Activated CD4-positive, alpha-beta T cell treated with anti-CD3 and anti-CD28 coated beads, Interleukin-2, amount 50 U/mL, for 16 hours (primary cell): ENCODE measurements at regions not wholly inside any gene's neighbourhood (a gene's known extent, or its start where the extent isn't known, plus 50 kb on each side); places are given as distances from the start of the nearest gene placed in this dataset.

Source experiments
- DNase-seq: peaks from one replicate; pipeline ENCODE4 v3.0.0-alpha.2; 2020

DNA sequence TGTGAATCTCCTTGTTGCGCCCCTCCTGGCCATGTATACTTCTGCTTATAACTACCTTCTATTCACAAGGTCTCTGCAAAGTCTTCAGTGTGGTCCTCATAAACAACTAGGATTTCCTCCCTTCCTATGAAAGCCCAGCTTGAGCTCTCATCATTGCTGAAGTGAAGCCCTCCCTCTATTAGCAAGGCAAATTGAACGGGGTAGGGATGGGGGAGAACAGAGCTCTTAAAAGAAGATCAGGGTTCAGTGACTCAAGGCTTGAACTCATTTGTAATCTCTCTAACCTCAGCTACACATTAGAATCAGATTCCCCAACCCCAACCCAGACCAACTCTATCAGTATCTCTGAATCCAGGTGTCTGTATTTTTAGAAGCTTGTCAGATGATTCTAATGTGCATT, 88.3 kb upstream of the ST8SIA2 start:
- DNase-seq, result no peak

- DNase-seq, result no peak
These were observed 87.0 kb upstream of the ST8SIA2 start for GRCh38 chr15:92306663-92307062.

DNA sequence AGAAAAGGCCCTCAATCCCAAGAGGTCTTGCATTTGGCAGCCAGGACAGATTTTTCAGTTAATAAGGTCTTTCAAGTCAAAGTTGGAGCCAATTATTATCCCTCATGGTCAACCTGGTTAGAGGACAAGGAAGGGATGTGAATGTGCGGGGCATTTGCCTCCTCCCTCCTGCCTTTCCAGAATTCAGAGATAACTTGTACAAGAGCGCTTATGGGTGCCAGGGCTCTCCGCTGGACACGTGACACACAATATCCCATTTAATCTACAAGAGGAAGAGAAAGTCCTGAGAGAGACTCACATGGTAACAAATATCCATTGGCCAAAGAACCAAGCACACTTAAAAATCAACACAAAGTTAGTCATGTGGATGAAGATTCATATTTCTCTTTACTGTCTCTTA, 78.5 kb upstream of the ST8SIA2 start:
- DNase-seq, result no peak

GRCh38 chr15:92315595-92316211, 78.0 kb upstream of the ST8SIA2 start:
- no peak for DNase-seq

DNA sequence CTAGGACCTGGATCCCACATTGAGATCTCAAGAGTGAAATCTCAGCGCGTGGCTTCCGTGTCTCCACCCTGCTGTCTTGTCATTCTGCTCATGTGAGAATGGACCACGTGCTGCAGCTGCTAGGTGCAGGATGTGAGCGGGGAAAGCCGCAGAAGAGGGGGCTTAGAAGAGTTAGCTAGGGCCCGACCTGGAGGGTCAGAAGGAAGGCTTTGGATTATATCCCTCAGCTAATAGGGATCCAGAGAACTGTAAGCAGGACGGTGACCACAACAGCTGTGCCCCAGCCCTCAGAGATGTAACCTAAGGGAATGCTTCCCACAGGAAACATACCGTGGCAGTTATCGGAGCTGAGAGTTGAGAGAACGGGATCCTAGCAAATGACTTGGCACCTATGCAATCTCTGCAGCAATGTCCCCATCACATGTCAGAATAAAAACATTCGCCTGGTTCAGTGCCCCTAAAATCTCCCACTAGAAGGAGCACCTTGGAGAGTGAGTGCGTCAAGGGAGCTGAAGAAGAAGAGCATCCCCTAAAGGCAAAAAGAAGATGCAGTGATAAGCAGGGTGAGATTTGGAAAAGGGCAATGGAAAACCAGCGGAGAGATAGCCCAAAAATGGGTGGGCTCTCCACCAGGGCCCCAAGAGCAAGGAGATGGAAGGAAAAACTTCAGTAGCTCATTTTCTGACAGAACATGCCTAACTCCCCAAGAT, 76.9 kb upstream of the ST8SIA2 start:
- DNase-seq, result no peak

- no peak for DNase-seq
These were observed 73.5 kb upstream of the ST8SIA2 start for GRCh38 chr15:92320012-92320699.

DNA sequence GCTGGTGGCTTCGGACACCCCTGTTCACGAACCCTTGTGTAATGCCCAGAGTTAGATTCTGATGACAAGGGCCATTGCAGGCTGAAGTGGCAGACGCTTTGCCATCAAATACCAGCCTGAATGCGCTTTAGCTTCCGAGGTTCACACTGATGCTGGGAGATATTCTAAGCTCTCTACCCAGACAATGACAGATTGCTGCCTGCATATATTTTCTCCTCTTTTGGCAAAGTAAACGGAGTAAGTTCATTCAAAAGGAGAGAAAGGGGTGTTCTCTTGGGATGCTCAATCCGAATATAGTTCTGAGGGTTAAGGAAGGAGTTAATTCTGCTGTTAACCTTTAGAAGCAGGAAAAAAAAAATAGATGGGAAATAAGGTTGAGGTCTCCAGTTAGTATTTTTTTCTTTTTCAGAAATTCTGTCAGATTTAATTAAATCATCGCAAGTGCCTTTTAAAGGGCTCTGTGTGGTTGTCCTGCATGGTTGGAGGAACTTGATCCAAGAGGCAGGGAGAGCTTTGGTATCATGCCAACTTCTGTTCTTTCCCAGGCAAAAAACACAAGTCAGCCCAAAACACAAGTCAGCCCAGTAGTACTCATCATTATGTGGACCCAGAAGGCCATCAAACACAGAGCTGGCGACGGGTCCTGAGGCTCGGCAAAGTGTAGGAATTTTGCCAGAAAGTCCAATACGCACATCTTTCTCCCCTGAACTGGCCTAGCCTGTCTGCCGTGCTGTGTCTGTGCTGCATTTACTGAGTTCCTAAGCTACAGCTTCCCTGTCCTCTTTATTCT, 70.9 kb upstream of the ST8SIA2 start:
- no peak for DNase-seq

GRCh38 chr15:92323525-92323924, 70.2 kb upstream of the ST8SIA2 start:
- no peak for DNase-seq

- DNase-seq, result no peak
These were observed 69.3 kb upstream of the ST8SIA2 start for GRCh38 chr15:92324101-92324963.

DNA sequence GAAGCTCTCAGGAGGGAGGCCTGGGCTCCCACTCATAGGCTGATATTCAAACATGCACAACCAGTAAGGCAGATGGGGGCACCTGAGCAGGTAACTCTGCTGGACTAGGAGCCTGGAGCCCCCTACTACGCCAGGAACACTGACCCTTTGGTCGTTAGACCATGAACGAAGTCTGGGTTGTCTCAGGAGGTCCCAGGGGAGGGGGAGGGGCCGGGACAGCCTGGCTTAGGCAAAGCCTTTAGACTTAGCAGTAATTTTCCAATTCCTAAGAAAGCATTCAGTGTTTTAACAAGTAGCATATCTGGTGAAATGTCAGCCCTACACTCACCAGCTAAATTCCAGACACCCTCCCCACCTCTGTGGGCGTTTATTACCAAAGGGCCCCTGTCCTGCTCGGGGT, 67.4 kb upstream of the ST8SIA2 start:
- no peak for DNase-seq

DNA sequence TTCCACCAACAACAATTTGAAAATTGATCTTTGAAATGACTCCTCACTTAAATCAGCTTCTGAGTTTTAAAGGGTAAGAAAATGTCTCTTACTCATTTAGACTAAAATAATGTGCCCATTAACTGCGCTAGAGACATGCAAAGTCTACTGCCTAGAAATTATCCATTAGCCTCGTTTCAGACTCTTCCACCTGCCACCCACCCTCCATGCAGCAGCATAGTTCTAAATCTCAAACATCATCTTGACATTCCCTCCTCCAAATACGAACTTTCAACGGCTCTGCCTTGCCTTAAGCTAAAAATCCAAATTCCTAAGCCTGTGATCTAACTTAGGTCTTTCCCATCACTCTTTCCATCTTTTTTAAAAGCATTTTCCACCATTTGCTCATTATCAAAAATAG, 66.6 kb upstream of the ST8SIA2 start:
- no peak for DNase-seq

DNA sequence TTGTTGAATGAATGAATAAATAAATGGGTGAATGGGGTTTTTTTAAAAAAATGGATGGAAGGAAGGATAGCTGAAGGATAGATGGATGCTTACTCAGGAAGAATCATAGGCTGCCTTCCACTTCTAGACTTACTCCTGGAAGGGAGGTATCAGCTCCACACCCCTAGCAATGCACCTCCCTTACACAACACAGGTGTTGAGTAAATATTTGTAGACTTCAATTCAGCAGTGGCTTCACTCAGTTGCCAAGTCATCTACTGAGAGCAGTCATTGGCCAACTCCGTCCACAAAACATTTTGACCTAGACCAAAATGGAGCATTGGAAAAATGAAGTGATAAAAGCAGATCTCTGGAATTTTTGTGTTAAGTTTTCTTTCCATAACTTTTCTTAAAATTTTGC, 65.5 kb upstream of the ST8SIA2 start:
- no peak for DNase-seq

GRCh38 chr15:92332125-92332899, 61.4 kb upstream of the ST8SIA2 start:
- DNase-seq, result no peak

- no peak for DNase-seq
These were observed 60.0 kb upstream of the ST8SIA2 start for GRCh38 chr15:92333709-92334108.

GRCh38 chr15:92336419-92336987, 57.2 kb upstream of the ST8SIA2 start:
- no peak for DNase-seq

DNA sequence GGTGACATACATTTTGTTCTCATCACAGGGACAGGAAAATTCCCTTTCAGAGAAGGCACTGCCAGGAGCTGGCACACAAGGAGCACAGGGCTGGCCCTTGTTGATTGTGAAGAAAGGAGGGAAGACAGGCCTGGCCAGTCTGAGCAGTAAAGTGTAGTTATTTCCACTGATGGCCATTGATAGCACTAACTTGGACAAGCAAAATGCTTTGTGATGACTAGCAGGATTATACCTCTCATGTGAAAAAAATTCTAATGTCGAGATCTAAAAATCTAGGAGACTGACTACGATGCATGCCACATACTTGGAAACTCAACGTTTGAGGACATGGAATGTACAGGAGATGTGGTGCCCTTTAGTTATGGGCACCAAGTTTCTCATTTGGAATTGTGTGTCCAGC, 54.3 kb upstream of the ST8SIA2 start:
- no peak for DNase-seq
